MM.1S (cell line): ENCODE measurements at regions not wholly inside any gene's neighbourhood (a gene's known extent, or its start where the extent isn't known, plus 50 kb on each side); places are given as distances from the start of the nearest gene placed in this dataset.

Experiments
- CTCF ChIP-seq: fragments of 300-600 bp; sonication (generic); IDR thresholded peaks from 2 replicates; pipeline ENCODE4 v1.5.1; 2016; ENCODE audit warnings: antibody characterized with exemption, low read length, mixed read lengths
- EZH2 ChIP-seq: fragments of 300-600 bp; sonication (generic); optimal IDR thresholded peaks from 2 replicates; pipeline ENCODE3; 2017; ENCODE audit warnings: low read depth, mild to moderate bottlenecking, antibody characterized with exemption, low read length, mixed read lengths
- EZH2phosphoT487 ChIP-seq: fragments of 300-600 bp; sonication (generic); IDR thresholded peaks from 2 replicates; pipeline ENCODE4 v1.6.1; 2018; ENCODE audit warnings: antibody characterized with exemption, low read length

GRCh38 chr3:31170932-31171670 lies 276.6 kb upstream of the GADL1 start:
- no peak for TF ChIP-seq CTCF
- no peak for TF ChIP-seq EZH2
- no peak for TF ChIP-seq EZH2phosphoT487
